RKO (cell line): ENCODE measurements at regions not wholly inside any gene's neighbourhood (a gene's known extent, or its start where the extent isn't known, plus 50 kb on each side); places are given as distances from the start of the nearest gene placed in this dataset.
"Not testable (repeated sequence)": the region's sequence is repeated elsewhere in the genome, so short reads cannot be mapped to it uniquely, and the experiment has no call there.

Experiments
- DNase-seq: peaks from one replicate; pipeline ENCODE4 v3.0.0-alpha.2; 2016; ENCODE audit warnings: low spot score

DNA sequence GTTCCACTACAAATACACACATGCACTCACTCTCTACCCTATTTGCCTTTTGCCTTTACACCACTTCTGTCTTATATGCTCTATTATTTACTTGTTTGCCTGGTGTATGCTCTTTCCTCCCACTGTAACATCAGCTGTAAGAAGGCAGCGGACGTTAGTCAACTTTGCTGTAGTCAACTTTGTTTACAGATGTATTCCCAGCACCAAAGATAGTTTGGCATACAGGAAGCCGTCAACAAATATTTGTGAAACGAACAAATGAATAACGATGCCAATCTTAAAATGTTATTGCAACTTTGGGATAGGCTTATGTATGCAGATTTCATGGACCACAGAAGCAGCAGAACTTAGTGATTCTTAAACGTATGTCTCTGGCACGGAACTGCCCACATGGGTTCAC, 138.3 kb upstream of the GALNT2 start:
- DNase-seq = no peak

DNA sequence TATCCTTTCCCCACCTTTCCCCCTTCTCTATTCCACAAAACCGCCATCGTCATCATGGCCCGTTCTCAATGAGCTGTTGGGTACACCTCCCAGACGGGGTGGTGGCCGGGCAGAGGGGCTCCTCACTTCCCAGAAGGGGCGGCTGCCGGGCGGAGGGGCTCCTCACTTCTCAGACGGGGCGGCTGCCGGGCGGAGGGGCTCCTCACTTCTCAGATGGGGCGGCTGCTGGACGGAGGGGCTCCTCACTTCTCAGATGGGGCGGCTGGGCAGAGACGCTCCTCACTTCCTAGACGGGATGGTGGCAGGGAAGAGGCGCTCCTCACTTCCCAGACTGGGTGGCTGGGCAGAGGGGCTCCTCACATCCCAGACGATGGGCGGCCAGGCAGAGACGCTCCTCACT, 135.3 kb upstream of the GALNT2 start:
- not testable (repeated sequence) for DNase-seq

DNA sequence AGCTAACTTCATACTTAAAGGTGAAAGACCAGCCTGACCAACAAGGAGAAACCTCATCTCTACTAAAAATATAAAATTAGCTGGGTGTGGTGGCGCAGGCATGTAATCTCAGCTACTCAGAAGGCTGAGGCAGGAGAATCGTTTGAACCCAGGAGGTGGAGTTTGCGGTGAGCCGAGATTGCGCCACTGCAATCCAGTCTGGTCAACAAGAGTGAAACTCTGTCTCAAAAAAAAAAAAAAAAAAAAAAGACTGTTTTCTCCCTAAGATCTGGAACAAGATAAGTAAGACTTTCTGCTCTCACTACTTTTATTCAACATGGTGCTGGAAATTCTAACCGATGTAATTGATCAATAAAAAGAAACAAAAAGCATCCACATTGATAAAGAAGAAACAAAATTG, 131.9 kb upstream of the GALNT2 start:
- not testable (repeated sequence) for DNase-seq

DNA sequence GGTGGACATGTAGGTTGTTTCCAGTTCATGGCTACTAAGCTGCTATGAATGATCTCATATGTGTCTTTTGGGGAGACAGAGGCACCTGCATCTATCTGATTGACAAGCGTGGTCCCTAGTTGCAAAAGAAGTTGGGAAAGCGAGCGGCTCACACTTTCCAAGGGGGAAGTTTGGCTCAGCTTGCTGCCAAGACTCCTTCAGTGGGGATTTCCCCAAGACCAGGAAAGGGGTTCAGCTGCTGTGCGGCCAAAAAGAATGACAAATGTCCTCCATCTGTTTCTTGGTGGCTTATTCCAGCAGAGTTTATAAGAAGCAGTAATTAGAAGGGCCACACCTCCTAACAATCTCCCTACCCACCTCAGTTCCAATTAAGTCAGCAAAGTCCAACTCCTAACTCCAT, 128.5 kb upstream of the GALNT2 start:
- DNase-seq = no peak

DNA sequence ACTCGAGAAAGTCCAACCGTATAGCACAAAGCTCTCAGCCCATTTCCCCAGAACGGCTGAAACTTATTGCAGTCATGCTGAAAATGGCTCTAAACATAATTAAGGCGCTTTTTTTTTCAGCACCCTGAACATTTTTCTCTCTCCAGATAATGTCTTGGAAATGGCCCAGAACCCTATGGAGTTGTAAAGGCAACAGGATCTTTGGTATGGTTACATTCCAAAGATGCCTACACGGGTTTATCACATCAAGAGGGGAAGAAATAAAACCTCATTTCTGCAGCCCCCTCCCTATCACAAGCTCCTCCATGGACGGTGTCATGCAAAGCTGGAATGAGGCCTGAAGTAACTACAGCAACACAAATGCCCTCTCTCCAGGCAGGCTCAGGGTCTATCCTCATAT, 126.4 kb upstream of the GALNT2 start:
- DNase-seq = no peak

DNA sequence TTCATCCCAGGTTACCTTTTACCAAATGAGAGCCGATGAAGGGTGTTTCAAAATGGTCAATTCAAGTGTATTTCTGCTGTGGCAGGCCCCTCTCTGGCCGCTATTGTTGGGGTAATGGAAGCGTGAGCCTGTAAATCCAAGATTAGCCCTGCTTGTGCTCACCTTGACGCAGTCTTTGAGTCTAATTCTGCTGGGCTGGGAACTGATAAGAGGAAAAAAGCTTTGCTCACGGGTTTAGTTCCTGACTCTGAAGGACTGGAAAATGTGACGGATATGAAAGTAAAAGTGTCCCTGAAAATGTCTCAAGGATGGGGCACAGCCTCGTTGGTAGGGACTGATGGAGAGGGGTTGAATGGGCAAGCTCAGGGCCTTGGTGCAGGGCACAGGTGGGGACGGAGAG, 125.9 kb upstream of the GALNT2 start:
- DNase-seq = no peak

DNA sequence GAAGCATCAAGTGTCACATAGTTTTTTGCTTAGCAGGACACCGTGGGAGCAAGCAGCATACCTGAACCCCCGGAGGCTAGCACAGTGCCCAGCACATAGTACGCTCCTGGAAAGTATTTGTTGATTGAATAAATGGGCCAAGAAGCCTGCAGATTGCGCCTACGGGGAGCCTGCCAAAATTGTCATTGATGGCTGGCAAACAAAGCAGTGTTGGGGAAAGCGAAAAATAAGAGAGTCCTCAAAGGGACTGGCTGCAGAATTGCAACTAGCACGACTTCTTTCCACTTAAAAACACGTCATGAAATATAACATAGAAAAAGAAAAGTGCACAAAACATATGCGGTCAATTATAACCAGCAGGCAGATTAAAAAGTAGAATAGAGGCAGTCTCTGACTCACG, 125.2 kb upstream of the GALNT2 start:
- no peak for DNase-seq

DNA sequence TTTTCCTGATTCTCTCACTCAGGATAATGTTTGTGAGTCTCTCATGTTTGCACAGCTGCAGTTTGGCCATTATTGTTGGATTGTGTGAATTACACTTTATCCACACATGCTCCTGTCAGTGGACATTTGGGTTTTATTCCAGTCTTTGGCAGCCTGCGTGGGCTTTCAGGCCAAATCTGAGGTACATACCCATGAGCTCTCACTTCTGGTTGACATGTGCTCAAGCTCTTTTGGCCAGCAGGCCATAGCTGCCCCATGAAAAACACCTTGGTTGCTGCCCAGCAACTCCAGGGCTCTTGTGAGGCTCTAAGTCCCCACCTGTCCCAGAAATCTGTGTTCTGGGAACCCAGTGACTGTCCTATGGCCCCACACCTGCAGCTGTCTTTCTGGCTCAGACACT, 124.5 kb upstream of the GALNT2 start:
- no peak for DNase-seq

DNA sequence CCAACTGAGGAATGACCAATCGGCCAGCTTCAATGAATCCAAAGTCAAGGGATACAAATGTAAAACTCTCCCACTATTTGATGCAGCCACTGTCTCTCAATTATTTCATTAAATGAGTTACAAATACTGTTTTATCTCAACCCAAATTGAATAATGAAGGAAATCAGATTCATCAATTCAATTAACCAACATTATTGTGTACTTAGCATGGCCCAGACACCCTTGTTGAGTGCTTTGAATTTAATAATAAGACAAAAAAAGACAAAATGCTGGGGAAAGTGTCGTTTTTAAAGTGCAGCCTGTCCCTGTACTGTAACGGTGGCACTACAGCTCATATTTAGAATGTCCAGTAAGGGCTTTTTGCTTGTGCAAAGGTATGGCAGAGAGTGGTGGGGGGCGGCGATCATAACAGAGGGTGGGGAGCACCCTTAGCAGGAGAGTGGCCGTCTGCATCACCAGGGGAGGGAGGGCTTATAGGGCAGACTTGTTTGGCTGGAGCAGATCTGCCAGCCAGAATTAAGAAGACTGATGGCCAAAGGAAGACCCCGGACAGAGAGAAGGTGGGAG, 123.8 kb upstream of the GALNT2 start:
- no peak for DNase-seq

DNA sequence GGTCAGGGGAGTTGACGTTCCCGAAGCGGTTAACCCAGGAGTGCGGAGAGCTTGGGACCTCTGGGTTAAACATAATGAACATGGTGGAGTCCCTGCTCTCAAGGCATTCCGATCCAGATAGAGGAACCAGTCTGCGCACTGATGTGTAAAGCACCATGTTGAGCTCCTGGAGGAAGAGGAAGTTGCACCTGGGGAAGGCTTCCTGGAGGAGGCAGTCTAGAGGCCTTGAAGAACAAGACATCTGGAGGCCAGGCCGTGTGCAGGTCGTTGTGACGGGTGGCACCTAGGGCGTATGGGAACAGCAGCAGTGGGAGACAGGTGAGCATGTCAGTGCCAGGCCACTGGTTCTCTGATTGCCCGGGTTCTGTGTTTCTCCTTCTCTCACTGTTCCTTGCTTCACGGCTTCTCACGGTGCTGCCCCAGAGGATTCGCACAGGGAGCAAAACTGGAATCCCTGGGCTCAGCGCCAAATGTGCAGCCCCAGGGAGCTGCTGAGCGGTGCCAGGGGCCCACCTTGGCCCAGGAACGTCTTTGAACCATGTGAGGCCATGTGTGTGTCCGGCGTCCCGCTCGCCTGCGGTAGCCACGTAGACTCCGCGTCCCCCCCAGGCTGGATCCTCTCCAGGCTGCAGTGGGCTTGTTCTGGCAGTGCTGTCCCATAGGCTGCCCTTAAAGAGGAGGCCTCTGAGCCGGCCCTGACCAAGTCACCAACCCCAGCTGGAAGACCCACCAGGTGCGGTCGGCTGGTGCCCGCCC, 122.9 kb upstream of the GALNT2 start:
- DNase-seq = no peak

DNA sequence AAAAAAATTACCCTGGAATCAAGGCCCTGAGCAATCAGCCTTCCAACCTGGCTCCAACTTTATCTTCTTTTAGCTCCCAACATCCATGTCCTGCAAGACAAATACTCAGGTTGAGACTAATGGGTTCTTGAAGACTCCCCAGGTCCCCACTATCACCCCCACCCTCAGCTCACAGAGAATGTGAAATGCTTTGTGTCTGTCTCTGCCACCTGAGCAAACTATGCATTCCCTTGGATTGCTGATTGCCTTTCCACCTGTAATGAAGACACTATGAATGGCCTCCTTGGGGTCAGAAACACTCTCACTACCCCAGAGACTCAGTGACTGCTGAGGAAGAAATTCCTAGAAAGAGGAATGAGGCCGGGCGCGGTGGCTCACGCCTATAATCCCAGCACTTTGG, 121.2 kb upstream of the GALNT2 start:
- DNase-seq = no peak

DNA sequence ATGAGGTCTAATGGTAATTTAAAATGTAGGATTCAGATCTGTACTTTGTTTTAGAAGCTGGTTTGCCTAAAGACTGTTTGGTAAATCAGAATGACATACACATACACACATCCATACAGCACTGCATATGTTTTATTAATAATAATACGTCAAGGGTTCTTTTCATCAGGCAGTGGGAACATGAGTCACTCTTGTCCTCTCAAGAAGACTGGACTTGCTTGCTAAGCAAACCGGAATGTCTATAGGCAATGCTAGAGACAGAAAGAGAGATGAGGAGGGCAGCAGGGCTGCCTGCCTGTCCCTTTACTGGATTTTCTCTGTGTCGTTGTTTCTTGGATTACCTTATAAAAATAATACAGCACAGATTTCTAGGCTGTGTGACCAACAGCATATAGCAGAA, 119.1 kb upstream of the GALNT2 start:
- peak; percentile 2 for DNase-seq

DNA sequence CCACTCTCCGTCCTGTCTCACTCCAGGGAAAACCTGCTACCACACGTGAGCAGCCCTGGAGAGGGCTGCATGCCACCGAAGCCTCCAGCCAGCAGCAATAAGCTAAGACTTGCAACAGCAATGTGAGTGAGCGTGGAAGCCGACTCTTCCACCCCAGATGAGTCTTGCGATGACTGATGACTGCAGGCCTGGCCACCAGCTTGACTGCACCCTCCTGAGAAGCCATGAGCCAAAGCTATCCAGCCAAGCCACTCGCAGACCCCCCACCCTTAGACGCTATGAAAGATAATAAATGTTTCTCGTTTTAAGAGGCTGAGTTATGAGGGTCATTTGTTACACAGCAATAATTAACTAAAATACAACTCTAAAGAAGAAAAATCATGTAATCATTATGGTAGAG, 118.6 kb upstream of the GALNT2 start:
- DNase-seq = no peak

DNA sequence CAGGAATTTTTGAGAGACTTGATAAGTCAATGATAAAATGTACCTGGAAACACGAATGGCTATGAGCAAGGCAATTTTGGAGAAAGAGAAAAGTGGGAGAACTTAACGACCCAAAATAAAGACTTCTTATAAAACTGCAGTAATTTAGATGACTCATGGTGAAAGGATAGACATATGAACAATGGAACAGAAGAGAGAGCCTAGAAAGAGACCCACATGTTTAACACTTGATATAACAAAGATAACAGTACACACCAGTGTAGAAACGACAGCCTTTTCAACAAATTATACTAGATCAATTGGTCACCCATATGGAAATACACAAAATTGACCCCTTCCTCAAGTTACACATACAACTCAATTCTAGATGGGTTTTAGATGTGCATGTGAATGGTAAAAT, 117.5 kb upstream of the GALNT2 start:
- DNase-seq = no peak

DNA sequence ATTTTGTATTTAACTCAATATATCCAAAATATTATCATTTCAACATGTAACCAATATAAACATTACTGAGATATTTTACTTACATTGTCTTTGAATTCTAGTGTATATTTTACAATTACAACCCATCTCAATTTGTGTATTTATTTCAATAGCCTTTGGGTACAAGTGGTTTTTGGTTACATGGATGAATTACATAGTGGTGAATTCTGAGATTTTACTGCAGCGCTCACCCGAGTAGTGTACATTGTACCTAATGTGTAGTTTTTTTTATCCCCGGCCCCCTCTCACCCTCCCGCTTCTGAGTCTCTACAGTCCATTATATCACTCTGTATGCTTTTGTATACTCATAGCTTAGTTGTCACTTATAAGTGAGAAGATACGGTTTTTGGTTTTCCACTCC, 117.0 kb upstream of the GALNT2 start:
- DNase-seq = no peak

DNA sequence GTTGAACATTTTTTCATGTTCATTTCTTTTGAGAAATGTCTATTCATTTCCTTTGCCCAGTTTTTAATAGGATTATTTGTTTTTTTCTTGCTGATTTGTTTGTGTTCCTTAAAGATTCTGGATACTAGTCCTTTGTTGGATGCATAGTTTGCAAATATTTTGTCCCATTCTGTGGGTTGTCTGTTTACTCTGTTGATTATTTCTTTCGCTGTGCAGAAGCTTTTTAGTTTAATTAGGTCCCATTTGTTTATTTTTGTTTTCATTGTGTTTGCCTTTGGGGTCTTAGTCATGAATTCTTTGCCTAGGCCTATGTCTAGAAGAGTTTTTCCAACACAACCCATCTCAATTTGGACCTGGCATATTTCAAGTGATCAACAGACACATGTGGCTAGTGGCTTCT, 116.1 kb upstream of the GALNT2 start:
- DNase-seq = no peak

DNA sequence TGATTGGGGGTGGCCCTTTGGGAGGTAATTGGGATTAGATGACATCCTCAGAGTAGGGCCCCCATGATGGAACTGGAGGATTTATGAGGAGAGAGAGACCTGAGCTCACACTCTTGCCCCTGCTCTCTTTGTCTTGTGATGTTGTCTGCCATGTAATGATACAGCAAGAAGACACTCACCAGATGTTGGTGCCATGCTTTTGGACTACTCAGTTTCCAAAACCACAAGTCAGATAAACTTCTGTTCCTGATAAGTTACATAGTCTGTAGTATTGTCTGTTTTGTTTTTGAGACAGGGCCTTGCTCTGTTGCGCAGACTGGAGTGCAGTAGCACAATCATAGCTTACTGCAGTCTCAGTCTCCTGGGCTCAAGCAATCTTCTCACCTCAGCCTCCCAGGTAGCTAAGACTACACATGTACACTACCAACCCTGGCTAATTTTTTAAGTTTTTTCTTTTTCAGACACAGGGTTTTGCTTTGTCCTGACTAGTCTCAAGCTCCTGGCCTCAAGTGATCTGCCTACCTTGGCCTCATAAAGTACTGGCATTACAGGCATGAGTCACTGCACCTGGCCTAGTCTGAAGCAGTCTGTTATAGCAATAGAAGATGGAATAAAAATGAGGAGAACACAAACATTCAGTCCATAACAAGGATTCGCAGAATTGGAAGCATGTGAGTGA, 115.0 kb upstream of the GALNT2 start:
- no peak for DNase-seq

DNA sequence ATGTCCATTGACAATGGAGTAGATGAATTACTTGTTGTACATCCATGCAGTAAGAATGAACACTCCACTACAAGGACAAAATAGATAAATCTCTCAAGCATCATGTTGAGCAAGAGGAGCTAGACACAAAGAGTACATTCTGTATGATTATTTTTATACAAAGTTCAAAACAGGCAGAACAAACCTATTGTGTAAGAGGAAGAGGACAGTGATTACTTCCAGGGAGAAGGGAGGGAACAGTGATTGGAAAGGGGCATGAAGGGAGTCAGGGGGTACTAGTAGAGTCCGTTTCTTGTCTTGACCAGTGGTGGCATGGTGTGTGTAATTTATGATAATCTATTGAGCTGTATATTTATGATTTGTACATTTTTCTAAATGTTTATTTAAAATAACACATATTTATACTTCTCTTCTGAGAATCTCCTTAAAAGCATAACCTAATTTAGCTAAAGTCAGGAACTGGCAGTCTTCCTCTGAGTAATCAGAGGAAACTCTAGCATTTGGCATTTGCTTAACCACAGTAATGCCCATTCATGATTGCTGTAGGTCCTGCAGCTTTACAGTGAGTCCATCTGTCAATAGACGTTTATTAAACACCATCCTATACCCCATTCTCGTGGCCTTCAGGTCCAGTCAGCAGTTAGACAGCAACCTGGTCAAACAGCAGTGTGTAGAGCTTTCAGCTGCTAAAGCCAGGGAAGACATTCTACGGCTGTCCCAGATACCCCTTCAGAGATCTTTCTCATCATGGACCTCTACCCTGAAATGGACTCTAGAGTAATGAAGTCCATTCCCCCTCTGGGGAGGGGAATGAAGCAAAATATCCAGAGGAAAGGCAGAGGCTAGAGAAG, 114.1 kb upstream of the GALNT2 start:
- no peak for DNase-seq

DNA sequence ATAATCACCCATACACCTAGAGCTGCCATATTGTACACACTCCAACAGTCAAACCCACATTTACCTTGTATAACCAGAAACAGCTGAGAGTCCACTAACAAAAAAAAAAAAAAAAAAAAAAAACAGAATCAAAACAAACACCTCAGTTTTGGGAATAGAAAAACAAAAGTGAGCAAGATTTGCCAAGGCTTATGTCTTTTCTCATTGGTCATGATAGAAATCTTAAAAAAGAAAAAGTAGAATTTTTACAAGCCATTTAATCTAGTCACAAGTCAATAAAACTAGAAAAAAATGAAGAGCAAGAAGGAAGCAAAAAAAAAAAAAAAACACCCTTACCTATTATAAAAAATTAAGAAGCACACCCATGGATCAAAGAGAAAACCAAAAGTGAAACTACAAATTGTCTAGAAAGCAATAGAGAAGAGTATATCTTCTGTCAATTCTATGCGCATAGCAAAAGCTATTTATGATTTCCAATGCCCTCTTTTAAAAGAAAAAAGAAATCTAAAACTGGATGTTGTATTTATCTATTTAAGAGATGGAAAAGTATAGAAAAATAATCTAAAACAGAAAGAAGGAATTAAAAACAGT, 113.2 kb upstream of the GALNT2 start:
- no peak for DNase-seq

DNA sequence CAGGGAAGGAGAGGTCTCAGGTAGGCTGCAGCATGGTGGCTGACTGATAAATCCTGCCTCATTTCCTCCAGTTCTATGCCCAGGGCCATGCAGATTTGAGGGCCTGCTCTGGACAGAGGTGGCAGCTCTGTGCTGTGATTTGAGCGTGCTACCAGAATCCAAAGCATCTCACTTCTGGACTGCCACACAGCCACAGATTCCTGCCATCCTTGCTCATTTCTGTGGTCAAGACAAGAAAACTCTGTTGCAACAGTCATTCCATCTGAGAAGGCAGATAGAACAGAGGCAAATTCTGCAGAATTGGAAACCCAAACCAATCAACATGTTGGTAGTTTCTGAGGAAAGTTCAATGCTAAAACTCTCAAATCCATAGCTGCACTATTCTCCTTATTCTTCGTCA, 102.8 kb upstream of the GALNT2 start:
- no peak for DNase-seq

DNA sequence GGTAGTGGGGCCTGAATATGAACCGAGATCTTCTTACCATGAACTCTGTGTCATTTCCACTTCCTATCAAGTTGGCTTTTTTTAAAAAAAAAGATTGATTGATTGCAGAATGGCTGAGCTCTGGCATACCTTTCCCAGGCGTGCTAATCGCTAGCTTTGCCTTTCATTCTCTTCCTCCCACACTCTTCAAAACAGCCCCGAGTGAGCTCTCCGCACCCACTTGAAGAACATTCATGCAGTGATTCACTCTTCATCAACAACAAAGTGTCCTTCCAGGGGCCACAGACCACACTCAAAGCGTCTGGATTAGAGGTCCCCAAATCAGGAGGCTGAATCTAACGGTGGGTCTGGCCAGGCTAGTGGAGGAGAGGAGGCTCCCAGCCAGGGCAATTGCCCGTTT, 96.3 kb upstream of the GALNT2 start:
- DNase-seq = no peak

DNA sequence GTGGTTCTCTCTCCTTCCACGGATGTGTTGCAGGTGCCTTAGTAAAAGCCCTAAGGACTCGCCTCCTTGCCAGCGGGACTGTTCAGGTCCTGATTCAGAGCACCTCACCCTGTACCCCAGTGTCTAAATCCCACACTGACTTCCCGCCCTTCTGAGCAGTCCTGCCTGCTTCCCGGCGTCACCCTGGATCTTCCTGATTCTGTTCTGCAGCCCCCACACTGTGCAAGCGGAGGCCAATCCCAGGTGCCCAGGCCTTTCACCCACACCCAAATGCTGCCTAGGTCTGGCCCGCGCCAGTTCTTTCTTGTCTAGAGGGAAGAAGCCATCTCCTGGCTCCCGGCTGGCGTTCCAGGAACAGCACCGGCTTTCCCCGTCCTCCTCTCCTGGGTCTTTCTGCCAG, 95.9 kb upstream of the GALNT2 start:
- DNase-seq = no peak
